Left lobe of liver (tissue), 2 donors: ENCODE measurements at regions not wholly inside any gene's neighbourhood (a gene's known extent, or its start where the extent isn't known, plus 50 kb on each side); places are given as distances from the start of the nearest gene placed in this dataset.

ENCODE experiments used
- ATAC-seq: fragments of 200-7000 bp; cut with Tn5 transposase; one replicate; pipeline ENCODE4 v1.9.1; 2020; ENCODE audit warnings: mild to moderate bottlenecking, moderate library complexity
- DNase-seq: peaks from one replicate; pipeline ENCODE4 v3.0.0-alpha.2; 2020; ENCODE audit warnings: low spot score
- donor health status: DM: no; HTN: no; CAD: no; lungs with moderate emphysema.
- donor health status: DM: no; HTN: yes; CAD: no.

GRCh38 chr16:51931653-51932052 lies 615.3 kb downstream of the TOX3 start:
- DNase-seq (no peak), ATAC-seq (no peak)

- no peak for DNase-seq
These were observed 622.2 kb downstream of the TOX3 start for GRCh38 chr16:51924744-51925143.

GRCh38 chr16:51922476-51922875 lies 624.5 kb downstream of the TOX3 start:
- DNase-seq (no peak), ATAC-seq (no peak)

More at GRCh38 chr16:51924744-51925143, 622.2 kb downstream of the TOX3 start:
- no peak for ATAC-seq

GRCh38 chr16:51919736-51920135 lies 627.2 kb downstream of the TOX3 start:
- no peak for DNase-seq
- ATAC-seq = no peak

- DNase-seq = no peak
- ATAC-seq = no peak
These were observed 630.1 kb downstream of the TOX3 start for GRCh38 chr16:51916814-51917213.

- DNase-seq (no peak), ATAC-seq (no peak)
These were observed 630.7 kb downstream of the TOX3 start for GRCh38 chr16:51916231-51916630.

- ATAC-seq (no peak), DNase-seq (no peak)
These were observed 639.3 kb downstream of the TOX3 start for GRCh38 chr16:51907680-51908079.

- DNase-seq = no peak
- ATAC-seq = no peak
These were observed 646.6 kb downstream of the TOX3 start for GRCh38 chr16:51900221-51900780.

GRCh38 chr16:51898872-51899271 lies 648.1 kb downstream of the TOX3 start:
- no peak for ATAC-seq
- DNase-seq = no peak

- ATAC-seq (no peak), DNase-seq (no peak)
These were observed 650.9 kb downstream of the TOX3 start for GRCh38 chr16:51896013-51896412.

GRCh38 chr16:51892293-51893007 lies 654.5 kb downstream of the TOX3 start:
- ATAC-seq (no peak), DNase-seq (no peak)

- DNase-seq (no peak), ATAC-seq (no peak)
These were observed 658.4 kb downstream of the TOX3 start for GRCh38 chr16:51888534-51888933.

GRCh38 chr16:51888016-51888415 lies 658.9 kb downstream of the TOX3 start:
- DNase-seq (no peak), ATAC-seq (no peak)

- DNase-seq (no peak), ATAC-seq (no peak)
These were observed 660.5 kb downstream of the TOX3 start for GRCh38 chr16:51886456-51886855.

- no peak for DNase-seq
- ATAC-seq = no peak
These were observed 662.2 kb downstream of the TOX3 start for GRCh38 chr16:51884773-51885172.

GRCh38 chr16:51881731-51882130 lies 665.2 kb downstream of the TOX3 start:
- no peak for DNase-seq
- no peak for ATAC-seq

GRCh38 chr16:51880776-51881175 lies 666.2 kb downstream of the TOX3 start:
- ATAC-seq (no peak), DNase-seq (no peak)

- ATAC-seq (no peak), DNase-seq (no peak)
These were observed 669.3 kb downstream of the TOX3 start for GRCh38 chr16:51877686-51878085.

- DNase-seq = no peak
- ATAC-seq = no peak
These were observed 670.0 kb downstream of the TOX3 start for GRCh38 chr16:51876934-51877333.

- no peak for ATAC-seq
- no peak for DNase-seq
These were observed 670.4 kb downstream of the TOX3 start for GRCh38 chr16:51876601-51876875.

GRCh38 chr16:51875834-51876600 lies 670.9 kb downstream of the TOX3 start:
- DNase-seq = no peak
- ATAC-seq = no peak

GRCh38 chr16:51872524-51872923 lies 674.4 kb downstream of the TOX3 start:
- ATAC-seq (no peak), DNase-seq (no peak)
